GM23338 (cell line): ENCODE measurements at regions not wholly inside any gene's neighbourhood (a gene's known extent, or its start where the extent isn't known, plus 50 kb on each side); places are given as distances from the start of the nearest gene placed in this dataset.

Experiments used
- ATAC-seq: fragments of 200-7000 bp; cut with Tn5 transposase; 3 replicates; pipeline ENCODE4 v1.9.1; 2020
- DNase-seq: peaks from one replicate; pipeline ENCODE4 v3.0.0-alpha.2; 2015; ENCODE audit warnings: low spot score
- H2AFZ ChIP-seq: fragments of 200-600 bp; sonication (generic); 2 replicates; pipeline ENCODE4 v1.8.0; 2016; ENCODE audit warnings: antibody characterized with exemption, mild to moderate bottlenecking, moderate library complexity
- H3F3A ChIP-seq: fragments of 200-600 bp; sonication (generic); replicated peaks from 2 replicates; pipeline ENCODE4 v1.8.0; 2017; ENCODE audit warnings: antibody characterized with exemption, mixed run types, low read depth
- H3K27ac ChIP-seq: fragments of 200-600 bp; sonication (generic); 2 replicates; pipeline ENCODE4 v1.6.1; 2016; ENCODE audit warnings: low read depth
- H3K27me3 ChIP-seq: fragments of 200-600 bp; sonication (generic); 2 replicates; pipeline ENCODE4 v1.8.0; 2016; ENCODE audit warnings: mild to moderate bottlenecking, mixed run types, moderate library complexity; ENCODE audit not compliant: insufficient read depth
- H3K36me3 ChIP-seq: fragments of 200-600 bp; sonication (generic); 2 replicates; pipeline ENCODE4 v1.8.0; 2016; ENCODE audit warnings: mild to moderate bottlenecking; ENCODE audit not compliant: insufficient read depth
- H3K4me1 ChIP-seq: fragments of 200-600 bp; sonication (generic); 2 replicates; pipeline ENCODE4 v1.8.0; 2016; ENCODE audit warnings: mild to moderate bottlenecking, moderate library complexity; ENCODE audit not compliant: insufficient read depth
- H3K4me2 ChIP-seq: fragments of 200-600 bp; sonication (generic); 2 replicates; pipeline ENCODE4 v1.7.1; 2017; ENCODE audit warnings: mixed run types
- H3K4me3 ChIP-seq: fragments of 200-600 bp; sonication (generic); 2 replicates; pipeline ENCODE4 v1.6.1; 2016; ENCODE audit warnings: mixed run types
- H3K79me2 ChIP-seq: fragments of 200-600 bp; sonication (generic); replicated peaks from 2 replicates; pipeline ENCODE4 v1.8.0; 2017; ENCODE audit warnings: mild to moderate bottlenecking; ENCODE audit not compliant: insufficient read depth
- H3K9me2 ChIP-seq: fragments of 200-600 bp; sonication (generic); 2 replicates; pipeline ENCODE4 v1.8.0; 2017; ENCODE audit not compliant: insufficient read depth
- H4K20me1 ChIP-seq: fragments of 200-600 bp; sonication (generic); replicated peaks from 2 replicates; pipeline ENCODE4 v1.8.0; 2017; ENCODE audit warnings: mild to moderate bottlenecking; ENCODE audit not compliant: insufficient read depth
- H3K27ac Mint-ChIP-seq: 2 replicates; pipeline ENCODE4 v1.8.0; 2020; ENCODE audit warnings: inconsistent platforms, mild to moderate bottlenecking, moderate library complexity, mixed read lengths
- H3K27me3 Mint-ChIP-seq: 3 replicates; pipeline ENCODE4 v1.8.0; 2022; ENCODE audit warnings: low read depth, mild to moderate bottlenecking, moderate library complexity, mixed read lengths, inconsistent platforms; ENCODE audit not compliant: insufficient read depth, poor library complexity
- H3K36me3 Mint-ChIP-seq: 3 replicates; pipeline ENCODE4 v1.8.0; 2021; ENCODE audit warnings: low read depth, mild to moderate bottlenecking, inconsistent platforms, moderate library complexity, mixed read lengths
- H3K4me1 Mint-ChIP-seq: 3 replicates; pipeline ENCODE4 v1.8.0; 2020; ENCODE audit warnings: mild to moderate bottlenecking, inconsistent platforms, mixed read lengths
- H3K4me3 Mint-ChIP-seq: 3 replicates; pipeline ENCODE4 v1.8.0; 2021; ENCODE audit warnings: moderate library complexity, mild to moderate bottlenecking, inconsistent platforms, mixed read lengths
- H3K9me3 Mint-ChIP-seq: 3 replicates; pipeline ENCODE4 v1.8.0; 2020; ENCODE audit warnings: moderate library complexity, mild to moderate bottlenecking, inconsistent platforms, mixed read lengths
- CREB1 ChIP-seq: fragments of 250-450 bp; sonication (Bioruptor Pico); IDR thresholded peaks from 2 replicates; pipeline ENCODE4 v1.5.0; 2020; ENCODE audit warnings: low read depth, mild to moderate bottlenecking, moderate library complexity
- EZH2 ChIP-seq: fragments of 200-600 bp; sonication (generic); IDR thresholded peaks from one replicate; pipeline ENCODE4 v1.8.0; 2017; ENCODE audit warnings: antibody characterized with exemption, mild to moderate bottlenecking, low read depth; ENCODE audit not compliant: unreplicated experiment
- EZH2phosphoT487 ChIP-seq: fragments of 200-600 bp; sonication (generic); IDR thresholded peaks from one replicate; pipeline ENCODE4 v1.8.1; 2018; ENCODE audit warnings: antibody characterized with exemption; ENCODE audit not compliant: unreplicated experiment
- JUNB ChIP-seq: IDR thresholded peaks from one replicate; pipeline ENCODE4 v1.6.1; 2016; ENCODE audit warnings: antibody characterized with exemption; ENCODE audit not compliant: unreplicated experiment
- NANOG ChIP-seq: IDR thresholded peaks from 2 replicates; pipeline ENCODE4 v1.6.1; 2016; ENCODE audit warnings: antibody characterized with exemption, borderline replicate concordance
- POLR2AphosphoS5 ChIP-seq: IDR thresholded peaks from 2 replicates; pipeline ENCODE4 v1.6.1; 2016; ENCODE audit warnings: antibody characterized with exemption, low read depth
- STAT1 ChIP-seq: IDR thresholded peaks from one replicate; pipeline ENCODE4 v1.6.1; 2016; ENCODE audit warnings: antibody characterized with exemption; ENCODE audit not compliant: unreplicated experiment
- ZNF114 ChIP-seq: fragments of 250-450 bp; sonication (Bioruptor Pico); IDR thresholded peaks from 2 replicates; pipeline ENCODE4 v1.5.0; 2020; ENCODE audit warnings: mild to moderate bottlenecking, moderate library complexity
- ZNF331 ChIP-seq: fragments of 250-450 bp; sonication (Bioruptor Pico); IDR thresholded peaks from 2 replicates; pipeline ENCODE4 v1.5.0; 2020; ENCODE audit warnings: low read depth, mild to moderate bottlenecking, moderate library complexity
- TF ChIP-seq, protein P1 (sequence below): fragments of 250-450 bp; sonication (Bioruptor Pico); IDR thresholded peaks from 2 replicates; pipeline ENCODE4 v1.5.0; 2020; ENCODE audit warnings: mild to moderate bottlenecking, moderate library complexity
- TF ChIP-seq, protein P2 (sequence below): IDR thresholded peaks from 2 replicates; pipeline ENCODE4 v1.6.1; 2016; ENCODE audit warnings: antibody characterized with exemption
- TF ChIP-seq, protein P3 (sequence below), 2 experiments: fragments of 200-600 bp in 1 of 2; sonication (generic) in 1 of 2; conservative IDR thresholded peaks; 2 replicates each; pipeline versions ENCODE4 v1.5.1 to v1.6.1; 2016 to 2017; ENCODE audit warnings: antibody characterized with exemption in 2 of 2, low read depth in 2 of 2, mild to moderate bottlenecking in 2 of 2, moderate library complexity in 1 of 2
- TF ChIP-seq, protein P4 (sequence below): IDR thresholded peaks from one replicate; pipeline ENCODE4 v1.6.1; 2018; ENCODE audit warnings: antibody characterized with exemption; ENCODE audit not compliant: unreplicated experiment

DNA sequence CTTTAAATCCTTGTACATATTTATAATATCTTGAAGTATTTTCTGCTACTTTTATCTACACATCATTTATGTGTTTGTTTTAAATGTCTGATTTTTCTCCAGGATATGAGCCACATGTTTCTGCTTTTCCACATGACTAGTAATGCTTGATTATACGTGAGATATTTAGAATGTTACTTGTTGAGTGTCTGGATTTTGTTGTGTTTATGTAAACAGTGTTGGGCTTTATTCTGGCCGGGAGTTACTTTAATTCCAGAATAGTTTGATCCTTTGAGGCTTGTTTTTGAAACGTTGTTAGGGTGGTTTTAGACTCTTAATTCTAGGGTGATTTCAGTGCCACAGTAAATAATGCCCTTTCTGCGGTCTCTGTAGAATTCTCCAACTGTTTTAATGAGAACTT, 252.9 kb downstream of the BLID start:
- no peak overlapping the region for H3K4me3 ChIP-seq
- Mint-ChIP-seq H3K27ac (no peak overlapping the region), H3K9me3 (peaks cover 7% of the 10 kb centered on the region; the same call in 2 of the 3 replicates), H3K36me3 (peaks cover 3% of the 10 kb centered on the region; the same call in 1 of the 3 replicates), H3K27me3 (no peaks in the 10 kb centered on the region), H3K4me3 (no peak overlapping the region), H3K4me1 (no peaks in the 10 kb centered on the region)
- DNase-seq (no peak), ATAC-seq (no peak)
- no peaks in the 10 kb centered on the region for H3K4me1 ChIP-seq
- H2AFZ ChIP-seq, result no peak overlapping the region
- H3K27ac ChIP-seq, result no peak overlapping the region
- no peaks in the 10 kb centered on the region for H3K36me3 ChIP-seq
- 0 out of 2 replicates have a peak, but pooled peaks cover 4% of the 10 kb centered on the region for H3K9me2 ChIP-seq
- no peaks in the 10 kb centered on the region for H3K79me2 ChIP-seq
- H3K4me2 ChIP-seq, result no peak overlapping the region
- no peaks in the 10 kb centered on the region for H4K20me1 ChIP-seq
- TF ChIP-seq ZNF114 (CRISPR knock-in tag) (no peak), CREB1 (no peak), STAT1 (no peak), ZNF331 (no peak), EZH2phosphoT487 (no peak), JUNB (no peak), POLR2AphosphoS5 (no peak), NANOG (no peak), EZH2 (no peak)
- TF ChIP-seq, protein P1, sequence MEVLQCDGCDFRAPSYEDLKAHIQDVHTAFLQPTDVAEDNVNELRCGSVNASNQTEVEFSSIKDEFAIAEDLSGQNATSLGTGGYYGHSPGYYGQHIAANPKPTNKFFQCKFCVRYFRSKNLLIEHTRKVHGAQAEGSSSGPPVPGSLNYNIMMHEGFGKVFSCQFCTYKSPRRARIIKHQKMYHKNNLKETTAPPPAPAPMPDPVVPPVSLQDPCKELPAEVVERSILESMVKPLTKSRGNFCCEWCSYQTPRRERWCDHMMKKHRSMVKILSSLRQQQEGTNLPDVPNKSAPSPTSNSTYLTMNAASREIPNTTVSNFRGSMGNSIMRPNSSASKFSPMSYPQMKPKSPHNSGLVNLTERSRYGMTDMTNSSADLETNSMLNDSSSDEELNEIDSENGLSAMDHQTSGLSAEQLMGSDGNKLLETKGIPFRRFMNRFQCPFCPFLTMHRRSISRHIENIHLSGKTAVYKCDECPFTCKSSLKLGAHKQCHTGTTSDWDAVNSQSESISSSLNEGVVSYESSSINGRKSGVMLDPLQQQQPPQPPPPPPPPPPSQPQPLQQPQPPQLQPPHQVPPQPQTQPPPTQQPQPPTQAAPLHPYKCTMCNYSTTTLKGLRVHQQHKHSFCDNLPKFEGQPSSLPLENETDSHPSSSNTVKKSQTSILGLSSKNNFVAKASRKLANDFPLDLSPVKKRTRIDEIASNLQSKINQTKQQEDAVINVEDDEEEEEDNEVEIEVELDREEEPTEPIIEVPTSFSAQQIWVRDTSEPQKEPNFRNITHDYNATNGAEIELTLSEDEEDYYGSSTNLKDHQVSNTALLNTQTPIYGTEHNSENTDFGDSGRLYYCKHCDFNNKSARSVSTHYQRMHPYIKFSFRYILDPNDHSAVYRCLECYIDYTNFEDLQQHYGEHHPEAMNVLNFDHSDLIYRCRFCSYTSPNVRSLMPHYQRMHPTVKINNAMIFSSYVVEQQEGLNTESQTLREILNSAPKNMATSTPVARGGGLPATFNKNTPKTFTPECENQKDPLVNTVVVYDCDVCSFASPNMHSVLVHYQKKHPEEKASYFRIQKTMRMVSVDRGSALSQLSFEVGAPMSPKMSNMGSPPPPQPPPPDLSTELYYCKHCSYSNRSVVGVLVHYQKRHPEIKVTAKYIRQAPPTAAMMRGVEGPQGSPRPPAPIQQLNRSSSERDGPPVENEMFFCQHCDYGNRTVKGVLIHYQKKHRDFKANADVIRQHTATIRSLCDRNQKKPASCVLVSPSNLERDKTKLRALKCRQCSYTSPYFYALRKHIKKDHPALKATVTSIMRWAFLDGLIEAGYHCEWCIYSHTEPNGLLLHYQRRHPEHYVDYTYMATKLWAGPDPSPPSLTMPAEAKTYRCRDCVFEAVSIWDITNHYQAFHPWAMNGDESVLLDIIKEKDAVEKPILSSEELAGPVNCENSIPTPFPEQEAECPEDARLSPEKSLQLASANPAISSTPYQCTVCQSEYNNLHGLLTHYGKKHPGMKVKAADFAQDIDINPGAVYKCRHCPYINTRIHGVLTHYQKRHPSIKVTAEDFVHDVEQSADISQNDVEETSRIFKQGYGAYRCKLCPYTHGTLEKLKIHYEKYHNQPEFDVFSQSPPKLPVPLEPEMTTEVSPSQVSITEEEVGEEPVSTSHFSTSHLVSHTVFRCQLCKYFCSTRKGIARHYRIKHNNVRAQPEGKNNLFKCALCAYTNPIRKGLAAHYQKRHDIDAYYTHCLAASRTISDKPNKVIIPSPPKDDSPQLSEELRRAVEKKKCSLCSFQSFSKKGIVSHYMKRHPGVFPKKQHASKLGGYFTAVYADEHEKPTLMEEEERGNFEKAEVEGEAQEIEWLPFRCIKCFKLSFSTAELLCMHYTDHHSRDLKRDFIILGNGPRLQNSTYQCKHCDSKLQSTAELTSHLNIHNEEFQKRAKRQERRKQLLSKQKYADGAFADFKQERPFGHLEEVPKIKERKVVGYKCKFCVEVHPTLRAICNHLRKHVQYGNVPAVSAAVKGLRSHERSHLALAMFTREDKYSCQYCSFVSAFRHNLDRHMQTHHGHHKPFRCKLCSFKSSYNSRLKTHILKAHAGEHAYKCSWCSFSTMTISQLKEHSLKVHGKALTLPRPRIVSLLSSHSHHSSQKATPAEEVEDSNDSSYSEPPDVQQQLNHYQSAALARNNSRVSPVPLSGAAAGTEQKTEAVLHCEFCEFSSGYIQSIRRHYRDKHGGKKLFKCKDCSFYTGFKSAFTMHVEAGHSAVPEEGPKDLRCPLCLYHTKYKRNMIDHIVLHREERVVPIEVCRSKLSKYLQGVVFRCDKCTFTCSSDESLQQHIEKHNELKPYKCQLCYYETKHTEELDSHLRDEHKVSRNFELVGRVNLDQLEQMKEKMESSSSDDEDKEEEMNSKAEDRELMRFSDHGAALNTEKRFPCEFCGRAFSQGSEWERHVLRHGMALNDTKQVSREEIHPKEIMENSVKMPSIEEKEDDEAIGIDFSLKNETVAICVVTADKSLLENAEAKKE (CRISPR knock-in tag), result no peak
- TF ChIP-seq, protein P2, sequence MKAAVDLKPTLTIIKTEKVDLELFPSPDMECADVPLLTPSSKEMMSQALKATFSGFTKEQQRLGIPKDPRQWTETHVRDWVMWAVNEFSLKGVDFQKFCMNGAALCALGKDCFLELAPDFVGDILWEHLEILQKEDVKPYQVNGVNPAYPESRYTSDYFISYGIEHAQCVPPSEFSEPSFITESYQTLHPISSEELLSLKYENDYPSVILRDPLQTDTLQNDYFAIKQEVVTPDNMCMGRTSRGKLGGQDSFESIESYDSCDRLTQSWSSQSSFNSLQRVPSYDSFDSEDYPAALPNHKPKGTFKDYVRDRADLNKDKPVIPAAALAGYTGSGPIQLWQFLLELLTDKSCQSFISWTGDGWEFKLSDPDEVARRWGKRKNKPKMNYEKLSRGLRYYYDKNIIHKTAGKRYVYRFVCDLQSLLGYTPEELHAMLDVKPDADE, result no peak
- TF ChIP-seq, protein P3, sequence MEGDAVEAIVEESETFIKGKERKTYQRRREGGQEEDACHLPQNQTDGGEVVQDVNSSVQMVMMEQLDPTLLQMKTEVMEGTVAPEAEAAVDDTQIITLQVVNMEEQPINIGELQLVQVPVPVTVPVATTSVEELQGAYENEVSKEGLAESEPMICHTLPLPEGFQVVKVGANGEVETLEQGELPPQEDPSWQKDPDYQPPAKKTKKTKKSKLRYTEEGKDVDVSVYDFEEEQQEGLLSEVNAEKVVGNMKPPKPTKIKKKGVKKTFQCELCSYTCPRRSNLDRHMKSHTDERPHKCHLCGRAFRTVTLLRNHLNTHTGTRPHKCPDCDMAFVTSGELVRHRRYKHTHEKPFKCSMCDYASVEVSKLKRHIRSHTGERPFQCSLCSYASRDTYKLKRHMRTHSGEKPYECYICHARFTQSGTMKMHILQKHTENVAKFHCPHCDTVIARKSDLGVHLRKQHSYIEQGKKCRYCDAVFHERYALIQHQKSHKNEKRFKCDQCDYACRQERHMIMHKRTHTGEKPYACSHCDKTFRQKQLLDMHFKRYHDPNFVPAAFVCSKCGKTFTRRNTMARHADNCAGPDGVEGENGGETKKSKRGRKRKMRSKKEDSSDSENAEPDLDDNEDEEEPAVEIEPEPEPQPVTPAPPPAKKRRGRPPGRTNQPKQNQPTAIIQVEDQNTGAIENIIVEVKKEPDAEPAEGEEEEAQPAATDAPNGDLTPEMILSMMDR (conservative IDR thresholded peaks at IDR 0.05; ENCODE audit: low read depth in 2 of 2), result no peak
- TF ChIP-seq, protein P4, sequence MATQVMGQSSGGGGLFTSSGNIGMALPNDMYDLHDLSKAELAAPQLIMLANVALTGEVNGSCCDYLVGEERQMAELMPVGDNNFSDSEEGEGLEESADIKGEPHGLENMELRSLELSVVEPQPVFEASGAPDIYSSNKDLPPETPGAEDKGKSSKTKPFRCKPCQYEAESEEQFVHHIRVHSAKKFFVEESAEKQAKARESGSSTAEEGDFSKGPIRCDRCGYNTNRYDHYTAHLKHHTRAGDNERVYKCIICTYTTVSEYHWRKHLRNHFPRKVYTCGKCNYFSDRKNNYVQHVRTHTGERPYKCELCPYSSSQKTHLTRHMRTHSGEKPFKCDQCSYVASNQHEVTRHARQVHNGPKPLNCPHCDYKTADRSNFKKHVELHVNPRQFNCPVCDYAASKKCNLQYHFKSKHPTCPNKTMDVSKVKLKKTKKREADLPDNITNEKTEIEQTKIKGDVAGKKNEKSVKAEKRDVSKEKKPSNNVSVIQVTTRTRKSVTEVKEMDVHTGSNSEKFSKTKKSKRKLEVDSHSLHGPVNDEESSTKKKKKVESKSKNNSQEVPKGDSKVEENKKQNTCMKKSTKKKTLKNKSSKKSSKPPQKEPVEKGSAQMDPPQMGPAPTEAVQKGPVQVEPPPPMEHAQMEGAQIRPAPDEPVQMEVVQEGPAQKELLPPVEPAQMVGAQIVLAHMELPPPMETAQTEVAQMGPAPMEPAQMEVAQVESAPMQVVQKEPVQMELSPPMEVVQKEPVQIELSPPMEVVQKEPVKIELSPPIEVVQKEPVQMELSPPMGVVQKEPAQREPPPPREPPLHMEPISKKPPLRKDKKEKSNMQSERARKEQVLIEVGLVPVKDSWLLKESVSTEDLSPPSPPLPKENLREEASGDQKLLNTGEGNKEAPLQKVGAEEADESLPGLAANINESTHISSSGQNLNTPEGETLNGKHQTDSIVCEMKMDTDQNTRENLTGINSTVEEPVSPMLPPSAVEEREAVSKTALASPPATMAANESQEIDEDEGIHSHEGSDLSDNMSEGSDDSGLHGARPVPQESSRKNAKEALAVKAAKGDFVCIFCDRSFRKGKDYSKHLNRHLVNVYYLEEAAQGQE, result no peak
- no peaks in the 10 kb centered on the region for H3K27me3 ChIP-seq
- H3F3A ChIP-seq, result no peaks in the 10 kb centered on the region
